Fibroblast of mammary gland (primary cell): ENCODE measurements at regions not wholly inside any gene's neighbourhood (a gene's known extent, or its start where the extent isn't known, plus 50 kb on each side); places are given as distances from the start of the nearest gene placed in this dataset.

Experiments used
- DNase-seq: peaks from one replicate; pipeline ENCODE4 v3.0.0-alpha.2; 2010; ENCODE audit warnings: low read depth
- H3K4me3 ChIP-seq: 2 replicates; pipeline ENCODE4 v1.5.1; 2011; ENCODE audit warnings: low read depth, mild to moderate bottlenecking, low read length, moderate library complexity; ENCODE audit not compliant: control insufficient read depth
- CTCF ChIP-seq: conservative IDR thresholded peaks from 2 replicates; pipeline ENCODE4 v1.5.1; 2011; ENCODE audit warnings: low read depth, low read length, inconsistent platforms; ENCODE audit not compliant: control insufficient read depth, insufficient read depth

- no peak for DNase-seq
- no peak for TF ChIP-seq CTCF
- H3K4me3 ChIP-seq: no peak overlapping the region
Observed at GRCh38 chr13:68030152-68030809, 800.1 kb upstream of the PCDH9 start.

DNA sequence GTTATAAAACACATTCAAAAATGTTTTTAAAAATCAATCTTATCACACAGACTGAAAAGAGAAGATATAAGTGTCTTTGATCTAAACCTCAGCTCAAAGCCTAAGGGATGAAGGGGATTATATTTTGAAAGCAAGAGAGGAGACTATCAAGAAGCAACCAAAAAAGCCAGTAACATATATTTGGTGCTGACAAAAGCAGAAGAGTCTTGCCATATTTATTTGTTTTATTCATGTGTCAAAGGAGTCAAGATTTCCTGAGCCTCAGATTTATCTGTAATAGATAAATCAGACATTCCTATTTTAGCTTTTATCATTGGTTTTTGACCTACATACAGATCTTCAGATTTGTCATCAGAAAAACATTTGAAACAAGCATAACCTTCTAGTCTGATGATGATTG, 798.6 kb upstream of the PCDH9 start:
- DNase-seq: no peak
- H3K4me3 ChIP-seq: no peak overlapping the region
- no peak for TF ChIP-seq CTCF

DNA sequence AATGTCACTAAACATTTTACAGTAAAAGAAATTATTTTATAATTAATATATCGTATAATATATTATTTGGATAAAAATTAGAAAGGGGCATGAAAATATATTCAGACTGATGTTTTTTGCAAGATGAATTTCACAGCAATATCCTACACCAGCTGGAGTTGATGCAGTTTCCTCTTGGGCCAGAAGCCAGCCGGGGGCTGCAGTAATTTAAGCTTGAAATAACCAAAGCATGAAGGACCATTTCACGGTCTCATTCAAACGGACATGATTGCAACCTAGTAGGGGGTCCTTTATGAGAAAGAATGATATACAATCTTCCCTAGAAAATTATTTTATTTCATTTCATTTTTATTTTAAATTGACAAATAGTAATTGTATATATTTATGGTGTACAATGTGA, 797.2 kb upstream of the PCDH9 start:
- H3K4me3 ChIP-seq: no peak overlapping the region
- DNase-seq: no peak
- no peak for TF ChIP-seq CTCF

GRCh38 chr13:68026077-68026476, 795.9 kb upstream of the PCDH9 start:
- no peak overlapping the region for H3K4me3 ChIP-seq
- no peak for DNase-seq
- TF ChIP-seq CTCF: no peak

- no peak for DNase-seq
- H3K4me3 ChIP-seq: no peak overlapping the region
- TF ChIP-seq CTCF: no peak
Observed at GRCh38 chr13:68025604-68026003, 795.5 kb upstream of the PCDH9 start.

- H3K4me3 ChIP-seq: no peak overlapping the region
- no peak for TF ChIP-seq CTCF
- no peak for DNase-seq
Observed at GRCh38 chr13:68023838-68024581, 793.9 kb upstream of the PCDH9 start.
